Glutamatergic neuron (in vitro differentiated cells): ENCODE measurements at regions not wholly inside any gene's neighbourhood (a gene's known extent, or its start where the extent isn't known, plus 50 kb on each side); places are given as distances from the start of the nearest gene placed in this dataset.

Source experiments
- DNase-seq: peaks from one replicate; pipeline ENCODE4 v3.0.0; 2022
- H3K27ac Mint-ChIP-seq: one replicate; pipeline ENCODE4 v1.8.0; 2020; ENCODE audit warnings: mild to moderate bottlenecking, mixed read lengths, inconsistent platforms; ENCODE audit not compliant: unreplicated experiment
- H3K27me3 Mint-ChIP-seq: one replicate; pipeline ENCODE4 v1.8.0; 2020; ENCODE audit warnings: mild to moderate bottlenecking, moderate library complexity, mixed read lengths, inconsistent platforms; ENCODE audit not compliant: unreplicated experiment
- H3K36me3 Mint-ChIP-seq: one replicate; pipeline ENCODE4 v1.8.0; 2020; ENCODE audit warnings: mild to moderate bottlenecking, mixed read lengths, inconsistent platforms; ENCODE audit not compliant: unreplicated experiment
- H3K4me1 Mint-ChIP-seq: one replicate; pipeline ENCODE4 v1.8.0; 2020; ENCODE audit warnings: mild to moderate bottlenecking, low read depth, mixed read lengths, inconsistent platforms; ENCODE audit not compliant: unreplicated experiment
- H3K4me3 Mint-ChIP-seq: one replicate; pipeline ENCODE4 v1.8.0; 2020; ENCODE audit warnings: mild to moderate bottlenecking, mixed read lengths, inconsistent platforms; ENCODE audit not compliant: unreplicated experiment
- H3K9me3 Mint-ChIP-seq: one replicate; pipeline ENCODE4 v1.8.0; 2020; ENCODE audit warnings: mild to moderate bottlenecking, moderate library complexity, mixed read lengths, inconsistent platforms; ENCODE audit not compliant: unreplicated experiment
- CTCF ChIP-seq: fragments of 200-600 bp; sonication (generic); IDR thresholded peaks from one replicate; pipeline ENCODE4 v1.5.0; 2021; ENCODE audit not compliant: partially characterized antibody, unreplicated experiment

- Mint-ChIP-seq H3K9me3 (peaks cover 4% of the 10 kb centered on the region), H3K27ac (no peak overlapping the region), H3K27me3 (no peaks in the 10 kb centered on the region), H3K4me1 (no peaks in the 10 kb centered on the region), H3K4me3 (no peak overlapping the region), H3K36me3 (no peaks in the 10 kb centered on the region)
- no peak for DNase-seq
- TF ChIP-seq CTCF = no peak
Measured at GRCh38 chr3:113104357-113105092, 106.8 kb upstream of the BOC start.

- H3K9me3 Mint-ChIP-seq = peaks cover 2% of the 10 kb centered on the region
- TF ChIP-seq CTCF = no peak
- H3K27me3 Mint-ChIP-seq = no peaks in the 10 kb centered on the region
- DNase-seq = no peak
- H3K4me3 Mint-ChIP-seq = no peak overlapping the region
- no peaks in the 10 kb centered on the region for H3K4me1 Mint-ChIP-seq
- H3K36me3 Mint-ChIP-seq = no peaks in the 10 kb centered on the region
- H3K27ac Mint-ChIP-seq = no peak overlapping the region
Measured at GRCh38 chr3:113105093-113105449, 106.3 kb upstream of the BOC start.

- Mint-ChIP-seq H3K4me1 (no peaks in the 10 kb centered on the region), H3K36me3 (no peaks in the 10 kb centered on the region), H3K4me3 (no peak overlapping the region), H3K9me3 (peaks cover 2% of the 10 kb centered on the region), H3K27ac (no peak overlapping the region), H3K27me3 (no peaks in the 10 kb centered on the region)
- TF ChIP-seq CTCF = no peak
- DNase-seq = no peak
Measured at GRCh38 chr3:113105966-113106660, 105.2 kb upstream of the BOC start.

- Mint-ChIP-seq H3K4me1 (no peaks in the 10 kb centered on the region), H3K36me3 (no peaks in the 10 kb centered on the region), H3K9me3 (no peaks in the 10 kb centered on the region), H3K27me3 (no peaks in the 10 kb centered on the region), H3K4me3 (no peak overlapping the region), H3K27ac (no peak overlapping the region)
- DNase-seq = no peak
- TF ChIP-seq CTCF = no peak
Measured at GRCh38 chr3:113110267-113110666, 101.1 kb upstream of the BOC start.

GRCh38 chr3:113111011-113111707, 100.2 kb upstream of the BOC start:
- Mint-ChIP-seq H3K4me3 (no peak overlapping the region), H3K27ac (no peak overlapping the region), H3K4me1 (no peaks in the 10 kb centered on the region), H3K9me3 (no peaks in the 10 kb centered on the region), H3K27me3 (no peaks in the 10 kb centered on the region), H3K36me3 (no peaks in the 10 kb centered on the region)
- no peak for DNase-seq
- TF ChIP-seq CTCF = no peak
